ENCODE measurements at regions not wholly inside any gene's neighbourhood (a gene's known extent, or its start where the extent isn't known, plus 50 kb on each side); places are given as distances from the start of the nearest gene placed in this dataset.
"Not testable (repeated sequence)": the region's sequence is repeated elsewhere in the genome, so short reads cannot be mapped to it uniquely, and the experiment has no call there.

GRCh38 chr2:221962186-221962585 lies 336.6 kb downstream of the PAX3 start:
- Mint-ChIP-seq H3K36me3 (ENCODE audit: low read depth) (no peaks in the 10 kb centered on the region), H3K27ac (no peak overlapping the region), H3K9me3 (no peaks in the 10 kb centered on the region), H3K4me1 (ENCODE audit: low read depth) (no peaks in the 10 kb centered on the region), H3K27me3 (ENCODE audit: low read depth) (no peaks in the 10 kb centered on the region), H3K4me3 (no peak overlapping the region)
- no peak for DNase-seq (ENCODE audit: low spot score)

GRCh38 chr2:221961561-221961960 lies 337.2 kb downstream of the PAX3 start:
- Mint-ChIP-seq H3K4me1 (ENCODE audit: low read depth) (no peaks in the 10 kb centered on the region), H3K4me3 (no peak overlapping the region), H3K27me3 (ENCODE audit: low read depth) (no peaks in the 10 kb centered on the region), H3K36me3 (ENCODE audit: low read depth) (no peaks in the 10 kb centered on the region), H3K27ac (no peak overlapping the region), H3K9me3 (no peaks in the 10 kb centered on the region)
- no peak for DNase-seq (ENCODE audit: low spot score)

GRCh38 chr2:221958224-221958623 lies 340.6 kb downstream of the PAX3 start:
- no peak for DNase-seq (ENCODE audit: low spot score)
- Mint-ChIP-seq H3K27me3 (ENCODE audit: low read depth) (no peaks in the 10 kb centered on the region), H3K27ac (no peak overlapping the region), H3K4me1 (ENCODE audit: low read depth) (no peaks in the 10 kb centered on the region), H3K36me3 (ENCODE audit: low read depth) (no peaks in the 10 kb centered on the region), H3K9me3 (no peaks in the 10 kb centered on the region), H3K4me3 (no peak overlapping the region)

GRCh38 chr2:221948076-221948475 lies 350.7 kb downstream of the PAX3 start:
- H3K4me3 Mint-ChIP-seq, result no peak overlapping the region
- H3K36me3 Mint-ChIP-seq (ENCODE audit: low read depth), result no peaks in the 10 kb centered on the region
- H3K27me3 Mint-ChIP-seq (ENCODE audit: low read depth), result no peaks in the 10 kb centered on the region
- H3K4me1 Mint-ChIP-seq (ENCODE audit: low read depth), result no peaks in the 10 kb centered on the region
- no peak for DNase-seq (ENCODE audit: low spot score)
- no peak overlapping the region for H3K27ac Mint-ChIP-seq
- H3K9me3 Mint-ChIP-seq, result no peaks in the 10 kb centered on the region

GRCh38 chr2:221944452-221944851 lies 354.3 kb downstream of the PAX3 start:
- DNase-seq (ENCODE audit: low spot score); H3K27ac Mint-ChIP-seq; H3K4me3 Mint-ChIP-seq; H3K9me3 Mint-ChIP-seq; H3K4me1 Mint-ChIP-seq (ENCODE audit: low read depth); H3K36me3 Mint-ChIP-seq (ENCODE audit: low read depth); H3K27me3 Mint-ChIP-seq (ENCODE audit: low read depth): not testable (repeated sequence)

- Mint-ChIP-seq H3K9me3 (no peaks in the 10 kb centered on the region), H3K27ac (no peak overlapping the region), H3K4me1 (ENCODE audit: low read depth) (no peaks in the 10 kb centered on the region), H3K4me3 (no peak overlapping the region), H3K27me3 (ENCODE audit: low read depth) (no peaks in the 10 kb centered on the region), H3K36me3 (ENCODE audit: low read depth) (no peaks in the 10 kb centered on the region)
- DNase-seq (ENCODE audit: low spot score), result no peak
Observed at GRCh38 chr2:221943076-221943810, 355.6 kb downstream of the PAX3 start.

GRCh38 chr2:221931251-221931991 lies 359.3 kb upstream of the EPHA4 start:
- H3K27ac Mint-ChIP-seq, result no peak overlapping the region
- no peaks in the 10 kb centered on the region for H3K4me1 Mint-ChIP-seq (ENCODE audit: low read depth)
- DNase-seq (ENCODE audit: low spot score), result no peak
- H3K4me3 Mint-ChIP-seq, result no peak overlapping the region
- no peaks in the 10 kb centered on the region for H3K9me3 Mint-ChIP-seq
- H3K36me3 Mint-ChIP-seq (ENCODE audit: low read depth), result no peaks in the 10 kb centered on the region
- H3K27me3 Mint-ChIP-seq (ENCODE audit: low read depth), result no peaks in the 10 kb centered on the region

GRCh38 chr2:221929259-221929658 lies 357.2 kb upstream of the EPHA4 start:
- Mint-ChIP-seq H3K9me3 (no peaks in the 10 kb centered on the region), H3K4me1 (ENCODE audit: low read depth) (no peaks in the 10 kb centered on the region), H3K27me3 (ENCODE audit: low read depth) (no peaks in the 10 kb centered on the region), H3K36me3 (ENCODE audit: low read depth) (no peaks in the 10 kb centered on the region), H3K27ac (no peak overlapping the region), H3K4me3 (no peak overlapping the region)
- no peak for DNase-seq (ENCODE audit: low spot score)

- H3K4me1 Mint-ChIP-seq (ENCODE audit: low read depth), result no peaks in the 10 kb centered on the region
- no peak overlapping the region for H3K4me3 Mint-ChIP-seq
- no peak for DNase-seq (ENCODE audit: low spot score)
- no peak overlapping the region for H3K27ac Mint-ChIP-seq
- no peaks in the 10 kb centered on the region for H3K9me3 Mint-ChIP-seq
- no peaks in the 10 kb centered on the region for H3K27me3 Mint-ChIP-seq (ENCODE audit: low read depth)
- H3K36me3 Mint-ChIP-seq (ENCODE audit: low read depth), result no peaks in the 10 kb centered on the region
Observed at GRCh38 chr2:221926327-221926726, 354.2 kb upstream of the EPHA4 start.

GRCh38 chr2:221924576-221924975 lies 352.5 kb upstream of the EPHA4 start:
- H3K4me1 Mint-ChIP-seq (ENCODE audit: low read depth), result no peaks in the 10 kb centered on the region
- DNase-seq (ENCODE audit: low spot score), result no peak
- no peak overlapping the region for H3K27ac Mint-ChIP-seq
- no peaks in the 10 kb centered on the region for H3K36me3 Mint-ChIP-seq (ENCODE audit: low read depth)
- no peaks in the 10 kb centered on the region for H3K9me3 Mint-ChIP-seq
- no peak overlapping the region for H3K4me3 Mint-ChIP-seq
- no peaks in the 10 kb centered on the region for H3K27me3 Mint-ChIP-seq (ENCODE audit: low read depth)

GRCh38 chr2:221915926-221916325 lies 343.8 kb upstream of the EPHA4 start:
- H3K4me3 Mint-ChIP-seq, result no peak overlapping the region
- H3K27me3 Mint-ChIP-seq (ENCODE audit: low read depth), result no peaks in the 10 kb centered on the region
- DNase-seq (ENCODE audit: low spot score), result no peak
- H3K9me3 Mint-ChIP-seq, result no peaks in the 10 kb centered on the region
- H3K27ac Mint-ChIP-seq, result no peak overlapping the region
- no peaks in the 10 kb centered on the region for H3K36me3 Mint-ChIP-seq (ENCODE audit: low read depth)
- no peaks in the 10 kb centered on the region for H3K4me1 Mint-ChIP-seq (ENCODE audit: low read depth)

- no peak overlapping the region for H3K27ac Mint-ChIP-seq
- H3K36me3 Mint-ChIP-seq (ENCODE audit: low read depth), result no peaks in the 10 kb centered on the region
- H3K4me3 Mint-ChIP-seq, result no peak overlapping the region
- no peaks in the 10 kb centered on the region for H3K27me3 Mint-ChIP-seq (ENCODE audit: low read depth)
- H3K9me3 Mint-ChIP-seq, result no peaks in the 10 kb centered on the region
- H3K4me1 Mint-ChIP-seq (ENCODE audit: low read depth), result no peaks in the 10 kb centered on the region
- DNase-seq (ENCODE audit: low spot score), result no peak
Observed at GRCh38 chr2:221914334-221914880, 342.3 kb upstream of the EPHA4 start.

GRCh38 chr2:221911890-221912289 lies 339.8 kb upstream of the EPHA4 start:
- Mint-ChIP-seq H3K36me3 (ENCODE audit: low read depth) (no peaks in the 10 kb centered on the region), H3K4me3 (no peak overlapping the region), H3K27ac (no peak overlapping the region), H3K4me1 (ENCODE audit: low read depth) (no peaks in the 10 kb centered on the region), H3K9me3 (no peaks in the 10 kb centered on the region), H3K27me3 (ENCODE audit: low read depth) (no peaks in the 10 kb centered on the region)
- DNase-seq (ENCODE audit: low spot score), result no peak

GRCh38 chr2:221911321-221911720 lies 339.2 kb upstream of the EPHA4 start:
- no peak overlapping the region for H3K27ac Mint-ChIP-seq
- no peaks in the 10 kb centered on the region for H3K27me3 Mint-ChIP-seq (ENCODE audit: low read depth)
- no peaks in the 10 kb centered on the region for H3K36me3 Mint-ChIP-seq (ENCODE audit: low read depth)
- H3K4me1 Mint-ChIP-seq (ENCODE audit: low read depth), result no peaks in the 10 kb centered on the region
- H3K9me3 Mint-ChIP-seq, result no peaks in the 10 kb centered on the region
- DNase-seq (ENCODE audit: low spot score), result no peak
- H3K4me3 Mint-ChIP-seq, result no peak overlapping the region
